HG03432 (cell line): ENCODE measurements at regions not wholly inside any gene's neighbourhood (a gene's known extent, or its start where the extent isn't known, plus 50 kb on each side); places are given as distances from the start of the nearest gene placed in this dataset.
"Not testable (repeated sequence)": the region's sequence is repeated elsewhere in the genome, so short reads cannot be mapped to it uniquely, and the experiment has no call there.

ENCODE experiments used
- ATAC-seq: cut with Tn5 transposase; IDR thresholded peaks from one replicate; pipeline ENCODE4 v1.9.1; 2021; ENCODE audit warnings: mild to moderate bottlenecking, moderate library complexity; ENCODE audit not compliant: unreplicated experiment

GRCh38 chr1:69070660-69071373, 496.9 kb upstream of the LRRC7 start:
- peak; percentile 51 for ATAC-seq

GRCh38 chr1:69073176-69073575, 494.5 kb upstream of the LRRC7 start:
- ATAC-seq = no peak

GRCh38 chr1:69076631-69077030, 491.1 kb upstream of the LRRC7 start:
- no peak for ATAC-seq

GRCh38 chr1:69077198-69077597, 490.5 kb upstream of the LRRC7 start:
- ATAC-seq = no peak

GRCh38 chr1:69077633-69078032, 490.1 kb upstream of the LRRC7 start:
- no peak for ATAC-seq

GRCh38 chr1:69081668-69082067, 486.1 kb upstream of the LRRC7 start:
- no peak for ATAC-seq

- ATAC-seq = no peak
These were observed 485.4 kb upstream of the LRRC7 start for GRCh38 chr1:69082312-69082711.

- no peak for ATAC-seq
These were observed 481.6 kb upstream of the LRRC7 start for GRCh38 chr1:69086148-69086547.

- ATAC-seq = no peak
These were observed 479.2 kb upstream of the LRRC7 start for GRCh38 chr1:69088571-69088970.

- ATAC-seq = no peak
These were observed 477.6 kb upstream of the LRRC7 start for GRCh38 chr1:69090170-69090569.

GRCh38 chr1:69090752-69091151, 477.0 kb upstream of the LRRC7 start:
- ATAC-seq = no peak

GRCh38 chr1:69102058-69102457, 465.7 kb upstream of the LRRC7 start:
- ATAC-seq = not testable (repeated sequence)

GRCh38 chr1:69103213-69103612, 464.5 kb upstream of the LRRC7 start:
- ATAC-seq = no peak

GRCh38 chr1:69103705-69104385, 463.9 kb upstream of the LRRC7 start:
- ATAC-seq = no peak

- ATAC-seq = no peak
These were observed 462.8 kb upstream of the LRRC7 start for GRCh38 chr1:69104894-69105293.

GRCh38 chr1:69109277-69109676, 458.4 kb upstream of the LRRC7 start:
- ATAC-seq = no peak

- no peak for ATAC-seq
These were observed 456.9 kb upstream of the LRRC7 start for GRCh38 chr1:69110851-69111250.

GRCh38 chr1:69120126-69120741, 447.5 kb upstream of the LRRC7 start:
- not testable (repeated sequence) for ATAC-seq

- no peak for ATAC-seq
These were observed 446.9 kb upstream of the LRRC7 start for GRCh38 chr1:69120817-69121216.

GRCh38 chr1:69121723-69122122, 446.0 kb upstream of the LRRC7 start:
- no peak for ATAC-seq

- no peak for ATAC-seq
These were observed 445.3 kb upstream of the LRRC7 start for GRCh38 chr1:69122373-69122772.

- ATAC-seq = no peak
These were observed 444.2 kb upstream of the LRRC7 start for GRCh38 chr1:69123486-69123885.
